Ishikawa (cell line): ENCODE measurements at regions not wholly inside any gene's neighbourhood (a gene's known extent, or its start where the extent isn't known, plus 50 kb on each side); places are given as distances from the start of the nearest gene placed in this dataset.

Source experiments
- CEBPB ChIP-seq: IDR thresholded peaks from 2 replicates; pipeline ENCODE4 v1.6.1; 2012
- CREB1 ChIP-seq: IDR thresholded peaks from 2 replicates; pipeline ENCODE4 v1.6.1; 2012; ENCODE audit warnings: low read depth
- EGR1 ChIP-seq: IDR thresholded peaks from 2 replicates; pipeline ENCODE4 v1.6.1; 2012
- EP300 ChIP-seq: IDR thresholded peaks from 2 replicates; pipeline ENCODE4 v1.6.1; 2012; ENCODE audit warnings: borderline replicate concordance
- FOXM1 ChIP-seq: IDR thresholded peaks from 2 replicates; pipeline ENCODE4 v1.6.1; 2012; ENCODE audit warnings: low read depth, borderline replicate concordance
- NFIC ChIP-seq: IDR thresholded peaks from 2 replicates; pipeline ENCODE4 v1.6.1; 2012
- RAD21 ChIP-seq: IDR thresholded peaks from 2 replicates; pipeline ENCODE4 v1.6.1; 2012; ENCODE audit warnings: low read depth
- TAF1 ChIP-seq: IDR thresholded peaks from 2 replicates; pipeline ENCODE4 v1.6.1; 2012; ENCODE audit warnings: low read depth, mild to moderate bottlenecking
- TCF12 ChIP-seq: IDR thresholded peaks from 2 replicates; pipeline ENCODE4 v1.6.1; 2012; ENCODE audit warnings: low read depth
- TEAD4 ChIP-seq: IDR thresholded peaks from 2 replicates; pipeline ENCODE4 v1.6.1; 2012
- YY1 ChIP-seq: IDR thresholded peaks from 2 replicates; pipeline ENCODE4 v1.6.1; 2012; ENCODE audit warnings: low read depth
- ZBTB7A ChIP-seq: IDR thresholded peaks from 2 replicates; pipeline ENCODE4 v1.6.1; 2012; ENCODE audit warnings: low read depth
- TF ChIP-seq, protein P1 (sequence below): IDR thresholded peaks from 2 replicates; pipeline ENCODE4 v1.6.1; 2012
- TF ChIP-seq, protein P2 (sequence below): IDR thresholded peaks from 2 replicates; pipeline ENCODE4 v1.6.1; 2012
- TF ChIP-seq, protein P3 (sequence below): IDR thresholded peaks from 2 replicates; pipeline ENCODE4 v1.6.1; 2012; ENCODE audit warnings: low read depth, mild to moderate bottlenecking

DNA sequence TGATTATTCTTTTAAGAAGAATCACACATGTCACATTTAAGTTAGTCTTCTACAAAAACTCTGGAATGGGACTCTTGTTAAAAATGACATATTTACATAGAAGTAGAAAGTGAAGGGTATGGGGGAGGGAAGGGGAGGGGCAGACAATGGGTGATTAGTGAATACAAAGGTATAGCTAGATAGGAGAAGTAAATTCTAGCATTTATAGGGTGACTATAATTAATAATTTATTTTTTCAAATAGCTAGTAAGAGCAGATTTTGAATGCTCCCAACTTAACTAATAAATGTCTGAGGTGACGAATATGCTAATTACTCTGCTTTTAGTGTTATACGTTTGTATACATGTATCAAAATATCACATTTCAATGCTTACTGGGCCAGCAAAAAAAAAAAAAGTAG is 59.4 kb downstream of the BLTP3B start:
- no peak for TF ChIP-seq EGR1

DNA sequence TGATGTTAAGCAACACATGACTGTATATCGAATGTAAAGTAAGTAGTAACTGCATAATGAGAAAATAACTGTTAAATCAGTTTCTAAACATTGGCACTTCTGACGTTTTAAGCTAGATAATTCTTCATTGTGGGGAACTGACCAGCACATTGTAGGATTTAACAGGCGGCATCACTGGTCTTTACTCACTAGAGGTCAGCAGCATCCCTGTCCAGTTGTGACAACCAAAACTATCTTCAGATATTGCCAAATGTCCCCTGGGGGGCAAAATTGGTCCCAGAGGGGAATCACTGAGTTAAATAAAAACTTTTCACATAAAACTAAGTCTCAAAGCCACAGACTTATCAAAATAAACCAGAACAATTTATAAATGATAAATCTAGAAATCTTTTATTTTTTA is 65.3 kb downstream of the BLTP3B start:
- peak; percentile 25; the same call in 1 of the 2 replicates for TF ChIP-seq RAD21
- TF ChIP-seq, protein P1, sequence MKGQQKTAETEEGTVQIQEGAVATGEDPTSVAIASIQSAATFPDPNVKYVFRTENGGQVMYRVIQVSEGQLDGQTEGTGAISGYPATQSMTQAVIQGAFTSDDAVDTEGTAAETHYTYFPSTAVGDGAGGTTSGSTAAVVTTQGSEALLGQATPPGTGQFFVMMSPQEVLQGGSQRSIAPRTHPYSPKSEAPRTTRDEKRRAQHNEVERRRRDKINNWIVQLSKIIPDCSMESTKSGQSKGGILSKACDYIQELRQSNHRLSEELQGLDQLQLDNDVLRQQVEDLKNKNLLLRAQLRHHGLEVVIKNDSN = no peak

DNA sequence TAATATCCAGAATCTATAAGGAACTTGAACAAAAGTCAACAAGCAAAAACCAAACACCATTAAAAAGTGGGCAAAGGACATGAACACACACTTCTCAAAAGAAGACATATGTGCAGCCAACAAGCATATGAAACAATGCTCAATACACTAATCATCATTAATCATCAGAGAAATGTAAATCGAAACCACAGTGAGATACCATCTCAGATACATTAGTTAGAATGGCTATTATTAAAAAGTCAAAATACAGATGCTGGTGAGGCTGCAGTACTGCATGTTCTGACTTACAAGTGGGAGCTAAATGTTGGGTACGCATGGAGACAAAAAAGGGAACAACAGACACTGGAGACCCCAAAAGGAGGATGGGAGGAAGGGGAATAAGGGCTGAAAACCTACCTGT is 67.1 kb downstream of the BLTP3B start:
- TF ChIP-seq, protein P2, sequence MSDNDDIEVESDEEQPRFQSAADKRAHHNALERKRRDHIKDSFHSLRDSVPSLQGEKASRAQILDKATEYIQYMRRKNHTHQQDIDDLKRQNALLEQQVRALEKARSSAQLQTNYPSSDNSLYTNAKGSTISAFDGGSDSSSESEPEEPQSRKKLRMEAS = no peak
- TF ChIP-seq TEAD4 (no peak), NFIC (no peak), ZBTB7A (no peak), YY1 (no peak), RAD21 (no peak), EP300 (no peak), FOXM1 (no peak), CEBPB (no peak), TCF12 (no peak)
- TF ChIP-seq, protein P3, sequence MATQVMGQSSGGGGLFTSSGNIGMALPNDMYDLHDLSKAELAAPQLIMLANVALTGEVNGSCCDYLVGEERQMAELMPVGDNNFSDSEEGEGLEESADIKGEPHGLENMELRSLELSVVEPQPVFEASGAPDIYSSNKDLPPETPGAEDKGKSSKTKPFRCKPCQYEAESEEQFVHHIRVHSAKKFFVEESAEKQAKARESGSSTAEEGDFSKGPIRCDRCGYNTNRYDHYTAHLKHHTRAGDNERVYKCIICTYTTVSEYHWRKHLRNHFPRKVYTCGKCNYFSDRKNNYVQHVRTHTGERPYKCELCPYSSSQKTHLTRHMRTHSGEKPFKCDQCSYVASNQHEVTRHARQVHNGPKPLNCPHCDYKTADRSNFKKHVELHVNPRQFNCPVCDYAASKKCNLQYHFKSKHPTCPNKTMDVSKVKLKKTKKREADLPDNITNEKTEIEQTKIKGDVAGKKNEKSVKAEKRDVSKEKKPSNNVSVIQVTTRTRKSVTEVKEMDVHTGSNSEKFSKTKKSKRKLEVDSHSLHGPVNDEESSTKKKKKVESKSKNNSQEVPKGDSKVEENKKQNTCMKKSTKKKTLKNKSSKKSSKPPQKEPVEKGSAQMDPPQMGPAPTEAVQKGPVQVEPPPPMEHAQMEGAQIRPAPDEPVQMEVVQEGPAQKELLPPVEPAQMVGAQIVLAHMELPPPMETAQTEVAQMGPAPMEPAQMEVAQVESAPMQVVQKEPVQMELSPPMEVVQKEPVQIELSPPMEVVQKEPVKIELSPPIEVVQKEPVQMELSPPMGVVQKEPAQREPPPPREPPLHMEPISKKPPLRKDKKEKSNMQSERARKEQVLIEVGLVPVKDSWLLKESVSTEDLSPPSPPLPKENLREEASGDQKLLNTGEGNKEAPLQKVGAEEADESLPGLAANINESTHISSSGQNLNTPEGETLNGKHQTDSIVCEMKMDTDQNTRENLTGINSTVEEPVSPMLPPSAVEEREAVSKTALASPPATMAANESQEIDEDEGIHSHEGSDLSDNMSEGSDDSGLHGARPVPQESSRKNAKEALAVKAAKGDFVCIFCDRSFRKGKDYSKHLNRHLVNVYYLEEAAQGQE = no peak

DNA sequence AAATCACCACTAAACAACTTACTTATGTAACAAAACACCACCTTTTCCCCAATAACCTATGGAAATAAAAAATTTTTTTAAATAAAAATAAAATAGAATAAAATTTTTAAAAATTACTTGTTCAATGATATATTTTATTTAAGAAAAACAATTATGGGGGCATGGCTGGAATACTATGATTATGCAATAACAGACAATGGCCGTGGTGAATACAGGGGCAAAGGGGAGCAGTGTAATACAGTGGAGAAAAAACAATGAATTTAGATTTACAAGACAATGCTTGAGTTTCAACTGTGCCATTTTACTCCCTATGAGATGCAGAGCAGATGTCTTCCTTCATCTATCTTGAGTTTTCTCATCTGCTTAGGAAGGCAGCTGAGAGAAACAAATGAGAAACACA is 72.9 kb downstream of the BLTP3B start:
- TF ChIP-seq, protein P2 = no peak
- TF ChIP-seq, protein P3 = no peak
- TF ChIP-seq EP300 (no peak), EGR1 (no peak), TCF12 (no peak)

DNA sequence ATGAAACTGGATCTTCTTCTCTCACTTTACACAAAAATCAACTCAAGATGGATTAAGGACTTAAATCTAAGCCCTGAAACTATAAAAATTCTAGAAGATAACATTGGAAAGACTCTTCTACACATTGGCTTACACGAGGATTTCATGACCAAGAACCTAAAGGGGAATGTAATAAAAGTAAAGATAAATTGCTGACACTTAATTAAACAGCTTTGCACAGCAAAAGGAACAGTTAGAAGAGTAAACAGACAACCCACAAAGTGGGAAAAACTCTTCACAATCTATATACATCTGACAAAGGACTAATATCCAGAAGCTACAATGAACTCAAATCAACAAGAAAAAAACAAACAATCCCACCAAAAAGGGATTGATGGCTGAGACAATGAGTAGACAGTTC is 74.4 kb downstream of the BLTP3B start:
- TF ChIP-seq TEAD4 = no peak
- TF ChIP-seq, protein P3 = no peak
- no peak for TF ChIP-seq EP300
- no peak for TF ChIP-seq NFIC
- no peak for TF ChIP-seq YY1
- no peak for TF ChIP-seq EGR1
- no peak for TF ChIP-seq CEBPB
- TF ChIP-seq TCF12 = no peak
- no peak for TF ChIP-seq CREB1
- TF ChIP-seq, protein P1 = no peak
- TF ChIP-seq RAD21 = no peak
- TF ChIP-seq, protein P2 = no peak
- TF ChIP-seq TAF1 = no peak
- TF ChIP-seq ZBTB7A = no peak
- TF ChIP-seq FOXM1 = no peak
